Astrocyte of the spinal cord (primary cell): ENCODE measurements at regions not wholly inside any gene's neighbourhood (a gene's known extent, or its start where the extent isn't known, plus 50 kb on each side); places are given as distances from the start of the nearest gene placed in this dataset.

Source experiments
- DNase-seq: peaks from one replicate; pipeline ENCODE4 v3.0.0; 2011; ENCODE audit warnings: low read depth, low spot score
- H3K4me3 ChIP-seq: 2 replicates; pipeline ENCODE4 v1.5.1; 2011; ENCODE audit warnings: low read depth, mild to moderate bottlenecking, low read length, moderate library complexity
- CTCF ChIP-seq: IDR thresholded peaks from 2 replicates; pipeline ENCODE4 v1.5.1; 2012; ENCODE audit warnings: low read depth, mild to moderate bottlenecking, low read length, inconsistent platforms
- in situ Hi-C: cut with HindIII; loops from 2 replicates; pipeline ENCODE4 v1.10.0; 2017; ENCODE audit warnings: low sequenced_read_pairs

GRCh38 chr18:29004921-29005320 is 828.0 kb upstream of the CDH2 start:
- in situ Hi-C loops, result no loop called here
- no peak for DNase-seq
- no peak for TF ChIP-seq CTCF

GRCh38 chr18:29003194-29003593 is 826.3 kb upstream of the CDH2 start:
- in situ Hi-C loops, result no loop called here
- TF ChIP-seq CTCF, result no peak

More at GRCh38 chr18:29004921-29005320, 828.0 kb upstream of the CDH2 start:
- H3K4me3 ChIP-seq, result no peak overlapping the region

GRCh38 chr18:29002747-29003146 is 825.8 kb upstream of the CDH2 start:
- DNase-seq, result no peak
- no peak for TF ChIP-seq CTCF
- no peak overlapping the region for H3K4me3 ChIP-seq
- in situ Hi-C loops, result no loop called here

More at GRCh38 chr18:29003194-29003593, 826.3 kb upstream of the CDH2 start:
- no peak overlapping the region for H3K4me3 ChIP-seq
- DNase-seq, result no peak

- in situ Hi-C loops, result no loop called here
Measured at GRCh38 chr18:28999726-29000125, 822.8 kb upstream of the CDH2 start.

GRCh38 chr18:28995319-28995718 is 818.4 kb upstream of the CDH2 start:
- DNase-seq, result no peak
- in situ Hi-C loops, result no loop called here
- peak; percentile 35 for TF ChIP-seq CTCF
- no peak overlapping the region for H3K4me3 ChIP-seq

More at GRCh38 chr18:28999726-29000125, 822.8 kb upstream of the CDH2 start:
- DNase-seq, result peak; percentile 21
- no peak overlapping the region for H3K4me3 ChIP-seq
- no peak for TF ChIP-seq CTCF

GRCh38 chr18:28984731-28985130 is 807.8 kb upstream of the CDH2 start:
- TF ChIP-seq CTCF, result no peak
- H3K4me3 ChIP-seq, result no peak overlapping the region
- peak; percentile 63 for DNase-seq
- in situ Hi-C loops, result no loop called here

- in situ Hi-C loops, result no loop called here
- DNase-seq, result no peak
- TF ChIP-seq CTCF, result no peak
- H3K4me3 ChIP-seq, result no peak overlapping the region
Measured at GRCh38 chr18:28974504-28974903, 797.6 kb upstream of the CDH2 start.
